AG08395 (cell line): ENCODE measurements at regions not wholly inside any gene's neighbourhood (a gene's known extent, or its start where the extent isn't known, plus 50 kb on each side); places are given as distances from the start of the nearest gene placed in this dataset.
A peak's percentile ranks its signal among the peaks of the same experiment; 100 is the strongest.

Experiments
- DNase-seq: peaks from one replicate; pipeline ENCODE4 v3.0.0; 2012; ENCODE audit warnings: mixed read lengths, low spot score

GRCh38 chr2:217160103-217160743 is 300.4 kb upstream of the TNP1 start:
- no peak for DNase-seq

GRCh38 chr2:217158928-217159327 is 299.1 kb upstream of the TNP1 start:
- no peak for DNase-seq

- DNase-seq: no peak
Observed at GRCh38 chr2:217157581-217157980, 297.7 kb upstream of the TNP1 start.

- no peak for DNase-seq
Observed at GRCh38 chr2:217156801-217157200, 296.9 kb upstream of the TNP1 start.

- DNase-seq: no peak
Observed at GRCh38 chr2:217154923-217155322, 295.1 kb upstream of the TNP1 start.

GRCh38 chr2:217153510-217153909 is 293.6 kb upstream of the TNP1 start:
- no peak for DNase-seq

- DNase-seq: no peak
Observed at GRCh38 chr2:217152831-217153230, 293.0 kb upstream of the TNP1 start.

- no peak for DNase-seq
Observed at GRCh38 chr2:217151509-217152206, 291.8 kb upstream of the TNP1 start.

- DNase-seq: no peak
Observed at GRCh38 chr2:217150236-217150635, 290.4 kb upstream of the TNP1 start.

- no peak for DNase-seq
Observed at GRCh38 chr2:217149087-217149660, 289.3 kb upstream of the TNP1 start.

GRCh38 chr2:217147818-217148217 is 288.0 kb upstream of the TNP1 start:
- no peak for DNase-seq

GRCh38 chr2:217146956-217147355 is 287.1 kb upstream of the TNP1 start:
- DNase-seq: no peak

GRCh38 chr2:217142649-217143266 is 282.9 kb upstream of the TNP1 start:
- DNase-seq: peak; percentile 7

- no peak for DNase-seq
Observed at GRCh38 chr2:217138284-217138683, 278.4 kb upstream of the TNP1 start.

- DNase-seq: no peak
Observed at GRCh38 chr2:217127744-217128143, 267.9 kb upstream of the TNP1 start.

- DNase-seq: no peak
Observed at GRCh38 chr2:217125014-217125413, 265.1 kb upstream of the TNP1 start.

- no peak for DNase-seq
Observed at GRCh38 chr2:217124050-217124449, 264.2 kb upstream of the TNP1 start.

- no peak for DNase-seq
Observed at GRCh38 chr2:217121565-217121964, 261.7 kb upstream of the TNP1 start.

- no peak for DNase-seq
Observed at GRCh38 chr2:217120429-217120828, 260.6 kb upstream of the TNP1 start.

GRCh38 chr2:217118559-217119284 is 258.9 kb upstream of the TNP1 start:
- DNase-seq: no peak

- DNase-seq: no peak
Observed at GRCh38 chr2:217117523-217117922, 257.7 kb upstream of the TNP1 start.

GRCh38 chr2:217116610-217117009 is 256.7 kb upstream of the TNP1 start:
- DNase-seq: no peak
